ENCODE measurements at regions not wholly inside any gene's neighbourhood (a gene's known extent, or its start where the extent isn't known, plus 50 kb on each side); places are given as distances from the start of the nearest gene placed in this dataset.

DNA sequence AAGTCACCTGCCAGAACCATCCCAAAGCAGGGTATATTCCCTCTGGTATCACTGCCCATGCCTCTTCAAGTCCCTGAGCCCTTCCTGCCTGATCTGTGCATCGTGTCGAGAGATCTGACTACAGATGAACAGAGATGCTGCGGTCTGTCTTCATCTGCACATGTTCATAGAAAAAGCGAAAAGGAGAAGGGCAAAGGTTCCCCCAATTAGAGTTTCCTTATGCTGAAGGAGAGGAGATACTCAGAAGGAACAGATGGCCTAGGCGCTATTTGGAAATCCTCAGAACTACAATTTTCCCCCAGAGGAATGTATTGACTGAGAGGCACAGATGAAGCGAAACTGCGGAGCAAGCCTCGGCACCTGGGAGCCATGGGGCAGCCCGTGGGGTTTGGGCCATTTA, 170.9 kb downstream of the SEC61B start:
- 94% methylated on average over 9 of the region's 9 CpGs for WGBS
- TF ChIP-seq POLR2A (IDR thresholded peaks at IDR 0.05) (no peak), POLR2AphosphoS5 (IDR thresholded peaks at IDR 0.05) (no peak)
- TF ChIP-seq, protein P1, sequence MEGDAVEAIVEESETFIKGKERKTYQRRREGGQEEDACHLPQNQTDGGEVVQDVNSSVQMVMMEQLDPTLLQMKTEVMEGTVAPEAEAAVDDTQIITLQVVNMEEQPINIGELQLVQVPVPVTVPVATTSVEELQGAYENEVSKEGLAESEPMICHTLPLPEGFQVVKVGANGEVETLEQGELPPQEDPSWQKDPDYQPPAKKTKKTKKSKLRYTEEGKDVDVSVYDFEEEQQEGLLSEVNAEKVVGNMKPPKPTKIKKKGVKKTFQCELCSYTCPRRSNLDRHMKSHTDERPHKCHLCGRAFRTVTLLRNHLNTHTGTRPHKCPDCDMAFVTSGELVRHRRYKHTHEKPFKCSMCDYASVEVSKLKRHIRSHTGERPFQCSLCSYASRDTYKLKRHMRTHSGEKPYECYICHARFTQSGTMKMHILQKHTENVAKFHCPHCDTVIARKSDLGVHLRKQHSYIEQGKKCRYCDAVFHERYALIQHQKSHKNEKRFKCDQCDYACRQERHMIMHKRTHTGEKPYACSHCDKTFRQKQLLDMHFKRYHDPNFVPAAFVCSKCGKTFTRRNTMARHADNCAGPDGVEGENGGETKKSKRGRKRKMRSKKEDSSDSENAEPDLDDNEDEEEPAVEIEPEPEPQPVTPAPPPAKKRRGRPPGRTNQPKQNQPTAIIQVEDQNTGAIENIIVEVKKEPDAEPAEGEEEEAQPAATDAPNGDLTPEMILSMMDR (IDR thresholded peaks at IDR 0.05): no peak
- no peaks in the 10 kb centered on the region for H3K27me3 ChIP-seq (replicated peaks; ENCODE audit: insufficient read depth)

DNA sequence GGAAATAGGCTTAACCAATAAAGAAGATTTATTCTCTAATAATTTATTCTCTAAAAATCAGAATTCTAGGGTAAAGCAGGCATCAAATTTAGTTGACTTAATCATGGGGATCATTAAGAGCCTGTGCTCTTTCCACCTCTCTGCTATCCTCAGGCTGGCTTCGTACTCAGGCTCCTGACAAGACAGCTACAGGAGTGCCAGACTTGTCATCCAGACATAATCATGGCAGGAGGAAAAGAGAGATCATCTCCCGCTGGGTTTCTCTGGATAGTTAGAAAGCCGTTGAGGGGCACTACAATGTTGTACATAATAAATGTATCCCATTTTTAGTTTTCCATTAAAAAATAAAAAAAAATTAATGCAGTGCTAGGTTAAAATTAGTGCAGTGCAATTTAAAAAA, 171.9 kb downstream of the SEC61B start:
- Histone ChIP-seq H3K27ac (no peak overlapping the region), H3K9me3 (no peaks in the 10 kb centered on the region), H3K4me3 (no peak overlapping the region), H3K27me3 (replicated peaks; ENCODE audit: insufficient read depth) (no peaks in the 10 kb centered on the region), H3K4me1 (replicated peaks) (no peaks in the 10 kb centered on the region), H3K36me3 (no peaks in the 10 kb centered on the region)
- TF ChIP-seq POLR2AphosphoS5 (IDR thresholded peaks at IDR 0.05) (no peak), POLR2A (IDR thresholded peaks at IDR 0.05) (no peak)
- TF ChIP-seq, protein P1 (IDR thresholded peaks at IDR 0.05): no peak
- no peak for DNase-seq (ENCODE audit: low spot score)
- intact Hi-C loops (cut with DNase I): no loop called here
- 53% methylated on average over 3 of the region's 3 CpGs for WGBS

More for the DNA sequence above, 170.9 kb downstream of the SEC61B start:
- no peaks in the 10 kb centered on the region for H3K9me3 ChIP-seq
- no peaks in the 10 kb centered on the region for H3K4me1 ChIP-seq (replicated peaks)
- intact Hi-C loops (cut with DNase I): no loop called here
- H3K27ac ChIP-seq: no peak overlapping the region
- no peak overlapping the region for H3K4me3 ChIP-seq
- no peaks in the 10 kb centered on the region for H3K36me3 ChIP-seq
- no peak for DNase-seq (ENCODE audit: low spot score)

DNA sequence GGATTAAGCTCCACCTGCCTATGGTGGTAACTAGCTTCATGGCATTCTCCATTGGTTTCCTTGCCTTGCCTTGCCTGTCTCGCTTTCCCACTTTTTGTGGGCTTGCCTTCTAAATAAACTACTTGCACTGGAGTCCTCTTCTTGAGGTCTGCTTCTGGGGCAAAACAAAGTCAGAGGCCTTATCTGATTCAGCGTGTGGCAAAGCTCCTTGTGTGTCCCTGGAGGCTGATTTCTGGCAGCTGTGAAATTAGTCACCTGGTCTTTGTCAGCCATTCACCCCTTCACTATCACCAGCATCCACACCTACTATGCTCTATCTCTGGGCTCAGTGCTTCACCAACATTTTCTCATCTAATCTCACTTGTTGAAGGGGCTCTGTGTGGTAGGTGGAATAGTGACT, 176.2 kb downstream of the SEC61B start:
- DNase-seq (ENCODE audit: low spot score): no peak
- Histone ChIP-seq H3K4me1 (replicated peaks) (no peaks in the 10 kb centered on the region), H3K9me3 (no peaks in the 10 kb centered on the region), H3K27ac (no peak overlapping the region), H3K36me3 (no peaks in the 10 kb centered on the region), H3K27me3 (replicated peaks; ENCODE audit: insufficient read depth) (no peaks in the 10 kb centered on the region), H3K4me3 (no peak overlapping the region)
- WGBS: 77% methylated on average over 2 of the region's 2 CpGs
- TF ChIP-seq POLR2AphosphoS5 (IDR thresholded peaks at IDR 0.05) (no peak), POLR2A (IDR thresholded peaks at IDR 0.05) (no peak)
- TF ChIP-seq, protein P1 (IDR thresholded peaks at IDR 0.05): no peak
- intact Hi-C loops (cut with DNase I): no loop called here

DNA sequence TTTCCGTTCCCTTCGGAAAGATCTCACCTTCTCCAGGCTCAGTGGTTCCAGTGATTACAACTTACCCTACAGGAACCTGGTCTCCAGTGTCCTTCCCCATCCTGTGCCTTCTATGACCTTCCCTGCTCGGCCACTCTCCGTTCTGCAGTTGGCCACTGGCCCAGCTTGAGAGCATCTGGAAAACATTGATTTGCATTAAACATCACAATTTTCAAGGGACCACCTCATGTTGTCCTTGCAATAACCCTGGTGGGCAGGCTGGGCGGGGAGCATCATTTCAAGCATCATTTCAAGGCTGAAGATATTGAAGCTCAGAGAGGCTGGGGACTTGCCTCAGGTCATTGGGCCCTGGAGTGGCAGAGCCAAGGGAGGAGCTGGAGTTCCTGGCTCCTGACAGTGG, 177.4 kb downstream of the SEC61B start:
- Histone ChIP-seq H3K36me3 (no peaks in the 10 kb centered on the region), H3K27ac (no peak overlapping the region), H3K9me3 (no peaks in the 10 kb centered on the region), H3K4me3 (no peak overlapping the region), H3K27me3 (replicated peaks; ENCODE audit: insufficient read depth) (no peaks in the 10 kb centered on the region), H3K4me1 (replicated peaks) (no peaks in the 10 kb centered on the region)
- intact Hi-C loops (cut with DNase I): no loop called here
- TF ChIP-seq, protein P1 (IDR thresholded peaks at IDR 0.05): no peak
- TF ChIP-seq POLR2A (IDR thresholded peaks at IDR 0.05): no peak
- no peak for TF ChIP-seq POLR2AphosphoS5 (IDR thresholded peaks at IDR 0.05)
- 92% methylated on average over 5 of the region's 5 CpGs for WGBS
- no peak for DNase-seq (ENCODE audit: low spot score)

DNA sequence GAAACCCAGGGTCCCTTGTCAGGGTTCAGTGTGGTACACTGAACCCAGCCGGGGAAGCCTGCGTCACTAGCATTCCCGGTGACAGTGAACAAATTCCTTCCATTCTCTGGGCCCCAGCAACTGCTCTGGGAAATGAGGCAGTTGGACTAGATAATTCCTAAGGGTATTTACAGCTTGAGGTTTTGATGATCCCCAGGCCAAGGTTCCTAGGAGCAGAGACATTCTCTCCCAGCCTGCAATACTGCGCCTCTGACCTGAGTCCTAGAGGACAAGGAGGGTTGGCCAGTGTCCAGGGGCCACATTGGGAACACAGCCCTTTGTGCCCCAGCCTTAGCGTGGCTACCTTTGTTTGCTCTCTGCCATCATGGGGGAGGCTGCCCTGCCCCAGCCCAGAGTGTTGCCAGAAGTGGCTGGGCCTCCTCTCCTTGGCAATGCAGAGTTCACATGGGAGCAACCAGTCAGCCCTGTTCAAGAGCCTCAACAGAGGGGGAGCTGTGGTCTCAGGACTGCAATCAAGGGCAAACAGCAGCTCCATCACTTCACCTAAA, 178.2 kb downstream of the SEC61B start:
- intact Hi-C loops (cut with DNase I): no loop called here
- TF ChIP-seq, protein P1 (IDR thresholded peaks at IDR 0.05): no peak
- TF ChIP-seq POLR2A (IDR thresholded peaks at IDR 0.05) (no peak), POLR2AphosphoS5 (IDR thresholded peaks at IDR 0.05) (no peak)
- Histone ChIP-seq H3K4me1 (replicated peaks) (no peaks in the 10 kb centered on the region), H3K4me3 (no peak overlapping the region), H3K36me3 (no peaks in the 10 kb centered on the region), H3K27ac (no peak overlapping the region), H3K27me3 (replicated peaks; ENCODE audit: insufficient read depth) (no peaks in the 10 kb centered on the region), H3K9me3 (no peaks in the 10 kb centered on the region)
- no peak for DNase-seq (ENCODE audit: low spot score)
- WGBS: 65% methylated on average over 5 of the region's 5 CpGs
